Keratinocyte (primary cell): ENCODE measurements at regions not wholly inside any gene's neighbourhood (a gene's known extent, or its start where the extent isn't known, plus 50 kb on each side); places are given as distances from the start of the nearest gene placed in this dataset.

Experiments
- DNase-seq: peaks from one replicate; pipeline ENCODE4 v3.0.0-alpha.2; 2011; ENCODE audit warnings: low read depth, missing footprints, low spot score
- FAIRE-seq: peaks from 2 replicates; lab custom pipeline; 2011; peaks lifted over from hg19 to GRCh38; lab: Jason Lieb, UNC
- H2AFZ ChIP-seq: 2 replicates; pipeline ENCODE4 v1.6.0; 2012; ENCODE audit warnings: low read length, control low read depth, inconsistent platforms; ENCODE audit not compliant: control insufficient read depth
- H3K27ac ChIP-seq: 2 replicates; pipeline ENCODE4 v1.5.1; 2011; ENCODE audit warnings: low read length; ENCODE audit not compliant: control insufficient read depth, insufficient read depth
- H3K27me3 ChIP-seq: 3 replicates; pipeline ENCODE4 v1.6.0; 2011; ENCODE audit warnings: low read length; ENCODE audit not compliant: control insufficient read depth, insufficient read depth; ENCODE audit errors: extremely low read depth
- H3K36me3 ChIP-seq, 2 experiments: 2 replicates in 1 of 2; 3 replicates in 1 of 2; pipeline ENCODE4 v1.5.1; 2011; ENCODE audit warnings: low read length in 2 of 2, mild to moderate bottlenecking in 1 of 2; ENCODE audit not compliant: control insufficient read depth in 2 of 2, insufficient read depth in 2 of 2; ENCODE audit errors: extremely low read depth in 1 of 2
- H3K4me1 ChIP-seq: 3 replicates; pipeline ENCODE4 v1.5.1; 2011; ENCODE audit warnings: low read length; ENCODE audit not compliant: control insufficient read depth, insufficient read depth; ENCODE audit errors: extremely low read depth
- H3K4me2 ChIP-seq: 3 replicates; pipeline ENCODE4 v1.6.0; 2011; ENCODE audit warnings: low read depth, low read length; ENCODE audit not compliant: control insufficient read depth, insufficient read depth; ENCODE audit errors: extremely low read depth
- H3K4me3 ChIP-seq, 3 experiments: fragments of 200-600 bp in 1 of 3; sonication (generic) in 1 of 3; 2 replicates in 2 of 3; 3 replicates in 1 of 3; pipeline ENCODE4 v1.5.1; 2011 to 2016; ENCODE audit warnings: low read length in 3 of 3, mild to moderate bottlenecking in 3 of 3, control low read depth in 2 of 3, inconsistent platforms in 1 of 3, low read depth in 1 of 3, mixed read lengths in 1 of 3, mixed run types in 1 of 3, moderate library complexity in 1 of 3; ENCODE audit not compliant: control insufficient read depth in 2 of 3, insufficient read depth in 2 of 3; ENCODE audit errors: extremely low read depth in 1 of 3
- H3K79me2 ChIP-seq: 2 replicates; pipeline ENCODE4 v1.6.0; 2012; ENCODE audit warnings: low read length; ENCODE audit not compliant: control insufficient read depth, insufficient read depth
- H3K9ac ChIP-seq: 3 replicates; pipeline ENCODE4 v1.6.0; 2011; ENCODE audit warnings: low read length; ENCODE audit not compliant: control insufficient read depth, insufficient read depth; ENCODE audit errors: extremely low read depth
- H3K9me1 ChIP-seq: 3 replicates; pipeline ENCODE4 v1.6.0; 2011; ENCODE audit warnings: low read length; ENCODE audit not compliant: control insufficient read depth, insufficient read depth; ENCODE audit errors: extremely low read depth
- H3K9me3 ChIP-seq: 2 replicates; pipeline ENCODE4 v1.5.1; 2012; ENCODE audit warnings: low read depth, low read length; ENCODE audit not compliant: control insufficient read depth
- H4K20me1 ChIP-seq: 3 replicates; pipeline ENCODE4 v1.6.0; 2011; ENCODE audit warnings: low read length; ENCODE audit not compliant: control insufficient read depth, insufficient read depth; ENCODE audit errors: extremely low read depth
- EZH2 ChIP-seq: IDR thresholded peaks from one replicate; pipeline ENCODE4 v1.6.1; 2012; ENCODE audit warnings: inconsistent platforms, mild to moderate bottlenecking, low read length, moderate library complexity
- dilution Hi-C: fragments of 300-500 bp; cut with MboI; formaldehyde crosslinking; loops from one replicate; pipeline ENCODE4 v1.7.0; 2020; ENCODE audit warnings: low sequenced_read_pairs; ENCODE audit not compliant: extremely low pct_ligation_motif_present
- TF ChIP-seq, protein P1 (sequence below), 3 experiments: IDR thresholded peaks in 1 of 3; conservative IDR thresholded peaks in 1 of 3; optimal IDR thresholded peaks in 1 of 3; 2 replicates in 2 of 3; 3 replicates in 1 of 3; pipeline versions ENCODE3 to v1.5.1; 2011; ENCODE audit warnings: low read length in 3 of 3, mild to moderate bottlenecking in 3 of 3, moderate library complexity in 2 of 3, control low read depth in 1 of 3, inconsistent platforms in 1 of 3; ENCODE audit not compliant: insufficient read depth in 2 of 3; ENCODE audit errors: extremely low read depth in 1 of 3

DNA sequence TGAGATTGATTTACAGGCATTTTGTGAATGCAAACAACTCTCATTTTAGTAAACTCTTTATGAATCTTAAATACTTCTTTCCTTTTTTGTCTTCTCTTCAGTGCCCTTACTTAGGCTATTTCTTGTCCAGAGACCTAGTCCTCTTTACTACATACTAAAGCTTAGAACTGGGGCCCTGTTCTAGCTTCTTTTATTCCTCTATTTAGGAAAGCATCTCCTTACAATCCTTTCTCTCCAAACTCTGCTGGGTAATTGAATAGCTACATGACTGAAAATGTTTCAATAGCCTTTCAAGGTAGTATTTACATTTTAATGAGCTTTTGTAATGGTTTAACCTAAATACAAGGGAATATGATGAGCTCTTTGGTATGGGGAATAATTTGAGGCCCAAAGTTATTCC, 1701.5 kb upstream of the TENM3 start:
- no peaks in the 10 kb centered on the region for H3K36me3 ChIP-seq
- dilution Hi-C loops = no loop called here
- H3K9me3 ChIP-seq = no peaks in the 10 kb centered on the region
- DNase-seq (no peak), FAIRE-seq (no peak)
- H4K20me1 ChIP-seq = no peaks in the 10 kb centered on the region
- H3K4me2 ChIP-seq = no peak overlapping the region
- no peak overlapping the region for H2AFZ ChIP-seq
- no peaks in the 10 kb centered on the region for H3K9me1 ChIP-seq
- TF ChIP-seq EZH2 = no peak
- TF ChIP-seq, protein P1, sequence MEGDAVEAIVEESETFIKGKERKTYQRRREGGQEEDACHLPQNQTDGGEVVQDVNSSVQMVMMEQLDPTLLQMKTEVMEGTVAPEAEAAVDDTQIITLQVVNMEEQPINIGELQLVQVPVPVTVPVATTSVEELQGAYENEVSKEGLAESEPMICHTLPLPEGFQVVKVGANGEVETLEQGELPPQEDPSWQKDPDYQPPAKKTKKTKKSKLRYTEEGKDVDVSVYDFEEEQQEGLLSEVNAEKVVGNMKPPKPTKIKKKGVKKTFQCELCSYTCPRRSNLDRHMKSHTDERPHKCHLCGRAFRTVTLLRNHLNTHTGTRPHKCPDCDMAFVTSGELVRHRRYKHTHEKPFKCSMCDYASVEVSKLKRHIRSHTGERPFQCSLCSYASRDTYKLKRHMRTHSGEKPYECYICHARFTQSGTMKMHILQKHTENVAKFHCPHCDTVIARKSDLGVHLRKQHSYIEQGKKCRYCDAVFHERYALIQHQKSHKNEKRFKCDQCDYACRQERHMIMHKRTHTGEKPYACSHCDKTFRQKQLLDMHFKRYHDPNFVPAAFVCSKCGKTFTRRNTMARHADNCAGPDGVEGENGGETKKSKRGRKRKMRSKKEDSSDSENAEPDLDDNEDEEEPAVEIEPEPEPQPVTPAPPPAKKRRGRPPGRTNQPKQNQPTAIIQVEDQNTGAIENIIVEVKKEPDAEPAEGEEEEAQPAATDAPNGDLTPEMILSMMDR (optimal IDR thresholded peaks at IDR 0.05 in 1 of 3, IDR thresholded peaks at IDR 0.05 in 1 of 3, conservative IDR thresholded peaks at IDR 0.05 in 1 of 3; ENCODE audit: extremely low read depth in 1 of 3, insufficient read depth in 2 of 3, low read length in 3 of 3) = no peak
- no peaks in the 10 kb centered on the region for H3K4me1 ChIP-seq
- no peak overlapping the region for H3K4me3 ChIP-seq
- H3K27me3 ChIP-seq = no peaks in the 10 kb centered on the region
- no peak overlapping the region for H3K27ac ChIP-seq
- no peak overlapping the region for H3K9ac ChIP-seq
- no peaks in the 10 kb centered on the region for H3K79me2 ChIP-seq

DNA sequence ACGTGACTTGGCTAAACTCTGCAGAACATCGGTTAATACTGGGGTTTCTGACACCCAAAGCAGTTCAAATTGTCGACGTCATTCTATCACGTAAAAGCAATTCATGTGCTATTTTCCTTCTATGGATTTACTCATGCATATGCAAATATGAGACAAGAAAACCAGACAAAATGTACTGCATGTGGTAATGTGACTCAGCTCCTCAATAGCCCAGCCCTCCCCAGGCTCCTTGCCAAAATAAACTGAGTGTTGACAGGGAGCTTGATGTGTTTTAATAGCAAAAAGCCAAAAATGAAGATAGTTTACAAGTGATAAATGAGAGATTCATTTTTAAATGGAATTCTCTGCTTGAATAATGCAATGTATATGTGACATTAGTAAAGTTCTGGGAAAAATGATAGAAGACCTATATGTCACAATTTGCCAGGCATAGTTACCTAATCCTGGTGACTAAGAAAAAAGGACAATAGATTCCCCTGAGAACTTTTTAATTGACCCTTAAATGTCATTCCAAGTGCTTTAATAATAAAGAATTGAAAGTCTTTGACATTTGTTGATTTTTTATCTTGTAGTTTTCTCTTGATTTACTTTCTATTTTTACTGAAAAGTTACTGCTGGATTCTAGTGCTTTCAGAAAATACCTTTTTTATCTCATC, 1700.6 kb upstream of the TENM3 start:
- H3K27ac ChIP-seq = no peak overlapping the region
- H3K4me1 ChIP-seq = no peaks in the 10 kb centered on the region
- H4K20me1 ChIP-seq = no peaks in the 10 kb centered on the region
- H3K4me2 ChIP-seq = no peak overlapping the region
- TF ChIP-seq, protein P1 (optimal IDR thresholded peaks at IDR 0.05 in 1 of 3, IDR thresholded peaks at IDR 0.05 in 1 of 3, conservative IDR thresholded peaks at IDR 0.05 in 1 of 3; ENCODE audit: extremely low read depth in 1 of 3, insufficient read depth in 2 of 3, low read length in 3 of 3) = no peak
- no peak for TF ChIP-seq EZH2
- no peak overlapping the region for H2AFZ ChIP-seq
- H3K9ac ChIP-seq = no peak overlapping the region
- FAIRE-seq (no peak), DNase-seq (no peak)
- no peaks in the 10 kb centered on the region for H3K9me3 ChIP-seq
- dilution Hi-C loops = no loop called here
- H3K36me3 ChIP-seq = no peaks in the 10 kb centered on the region
- no peaks in the 10 kb centered on the region for H3K79me2 ChIP-seq
- no peaks in the 10 kb centered on the region for H3K9me1 ChIP-seq
- H3K27me3 ChIP-seq = no peaks in the 10 kb centered on the region
- H3K4me3 ChIP-seq = no peak overlapping the region
